ENCODE measurements at regions not wholly inside any gene's neighbourhood (a gene's known extent, or its start where the extent isn't known, plus 50 kb on each side); places are given as distances from the start of the nearest gene placed in this dataset.

DNA sequence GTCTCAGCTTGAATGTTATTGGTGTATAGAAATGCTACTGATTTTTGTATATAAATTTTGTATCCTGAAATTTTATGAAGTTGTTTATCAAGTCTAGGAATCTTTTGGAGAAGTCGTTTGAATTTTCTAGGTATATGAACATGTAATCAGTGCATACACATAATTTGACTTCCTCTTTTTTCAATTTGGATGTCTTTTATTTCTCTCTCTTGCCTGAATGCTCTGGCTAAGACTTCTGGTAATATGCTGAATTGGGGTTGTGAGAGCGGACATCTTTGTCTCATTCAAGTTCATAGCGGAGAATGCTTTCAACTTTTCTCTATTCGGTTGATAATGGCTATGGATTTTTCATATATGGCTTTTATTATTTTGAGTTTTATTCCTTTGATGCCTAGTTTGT is 100.9 kb upstream of the MCTP2 start:
- Histone ChIP-seq H3K27me3 (peaks cover 0 to 12% (median 0%) of the 10 kb centered on the region in 7 donors), H3K4me3 (no peak overlapping the region), H3K4me1 (peaks cover 0 to 3% (median 0%) of the 10 kb centered on the region in 9 donors), H3K36me3 (no peaks in the 10 kb centered on the region), H3K27ac (no peak overlapping the region), H3K9me3 (peaks cover 0 to 14% (median 0%) of the 10 kb centered on the region in 11 donors)
- WGBS, 2 donors: 75 to 92% methylated on average over 4 of the region's 4 CpGs
- no peak for ATAC-seq
- TF ChIP-seq, protein P1, sequence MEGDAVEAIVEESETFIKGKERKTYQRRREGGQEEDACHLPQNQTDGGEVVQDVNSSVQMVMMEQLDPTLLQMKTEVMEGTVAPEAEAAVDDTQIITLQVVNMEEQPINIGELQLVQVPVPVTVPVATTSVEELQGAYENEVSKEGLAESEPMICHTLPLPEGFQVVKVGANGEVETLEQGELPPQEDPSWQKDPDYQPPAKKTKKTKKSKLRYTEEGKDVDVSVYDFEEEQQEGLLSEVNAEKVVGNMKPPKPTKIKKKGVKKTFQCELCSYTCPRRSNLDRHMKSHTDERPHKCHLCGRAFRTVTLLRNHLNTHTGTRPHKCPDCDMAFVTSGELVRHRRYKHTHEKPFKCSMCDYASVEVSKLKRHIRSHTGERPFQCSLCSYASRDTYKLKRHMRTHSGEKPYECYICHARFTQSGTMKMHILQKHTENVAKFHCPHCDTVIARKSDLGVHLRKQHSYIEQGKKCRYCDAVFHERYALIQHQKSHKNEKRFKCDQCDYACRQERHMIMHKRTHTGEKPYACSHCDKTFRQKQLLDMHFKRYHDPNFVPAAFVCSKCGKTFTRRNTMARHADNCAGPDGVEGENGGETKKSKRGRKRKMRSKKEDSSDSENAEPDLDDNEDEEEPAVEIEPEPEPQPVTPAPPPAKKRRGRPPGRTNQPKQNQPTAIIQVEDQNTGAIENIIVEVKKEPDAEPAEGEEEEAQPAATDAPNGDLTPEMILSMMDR (IDR thresholded peaks at IDR 0.05): no peak
- intact Hi-C loops (cut with DNase I): loop anchor here in 1 of 10 donors (10.0 kb wide), 1 partner anchor 46 kb away; no protein-coding TSS in a partner anchor
- no peak for DNase-seq

DNA sequence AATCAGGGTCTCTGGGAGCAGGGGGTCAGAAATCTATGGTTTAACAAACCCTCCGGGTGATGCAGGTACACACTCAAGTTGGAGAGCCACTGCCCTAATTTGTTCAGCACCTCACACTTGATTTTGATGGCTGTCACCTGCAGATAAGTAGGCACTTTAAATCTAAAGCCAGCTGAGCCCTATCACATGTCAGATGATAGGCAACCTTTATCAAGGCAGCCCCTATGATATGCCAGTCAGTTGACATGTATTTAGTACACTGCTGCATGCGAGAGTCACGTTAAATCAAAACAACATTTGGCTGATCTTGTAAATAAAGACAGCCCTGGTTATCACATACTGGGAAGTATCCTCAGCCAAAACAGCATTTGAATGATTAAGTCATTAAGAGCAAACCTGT is 104.4 kb upstream of the MCTP2 start:
- Histone ChIP-seq H3K36me3 (no peaks in the 10 kb centered on the region), H3K27me3 (no peaks in the 10 kb centered on the region), H3K9me3 (peaks cover 0 to 4% (median 0%) of the 10 kb centered on the region in 11 donors), H3K4me1 (peaks cover 0 to 19% (median 0%) of the 10 kb centered on the region in 9 donors), H3K27ac (no peak overlapping the region), H3K4me3 (no peak overlapping the region)
- WGBS, 2 donors: 29 to 40% methylated on average over 3 of the region's 3 CpGs
- TF ChIP-seq, protein P1 (IDR thresholded peaks at IDR 0.05): no peak
- intact Hi-C loops (cut with DNase I): loop anchor here in 1 of 10 donors (10.0 kb wide), 1 partner anchor 1332 kb away; no protein-coding TSS in a partner anchor
- no peak for ATAC-seq
- no peak for DNase-seq

DNA sequence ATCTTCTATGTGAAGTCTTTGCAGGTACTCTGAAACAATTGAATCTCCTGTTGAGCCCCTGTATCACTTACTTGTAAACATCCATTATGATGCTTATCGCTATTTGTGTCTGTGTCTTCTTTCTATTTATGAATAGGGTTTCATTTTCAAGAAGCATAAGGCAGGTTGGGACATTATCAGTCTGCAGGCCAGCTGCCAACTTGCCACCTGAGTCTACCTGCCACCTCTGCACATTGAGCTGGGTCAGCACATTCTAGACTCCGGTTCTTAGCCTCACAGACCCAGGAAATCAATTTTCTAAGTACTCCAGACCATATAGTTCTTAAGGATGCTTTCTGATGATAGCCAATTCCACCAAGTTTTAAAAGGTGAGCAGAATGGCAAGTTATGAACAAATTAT is 105.7 kb upstream of the MCTP2 start:
- intact Hi-C loops (cut with DNase I): loop anchor here in 1 of 10 donors (10.0 kb wide), 1 partner anchor 1331 kb away; no protein-coding TSS in a partner anchor
- DNase-seq (no peak), ATAC-seq (no peak)
- H3K4me3 ChIP-seq: no peak overlapping the region
- WGBS, 2 donors: 90 to 91% methylated on average over 2 of the region's 2 CpGs
- no peaks in the 10 kb centered on the region for H3K27me3 ChIP-seq
- H3K27ac ChIP-seq: peak overlapping the region in 2 of 10 donors; percentile 24 to 42
- TF ChIP-seq, protein P1 (IDR thresholded peaks at IDR 0.05): no peak
- no peaks in the 10 kb centered on the region for H3K36me3 ChIP-seq
- no peaks in the 10 kb centered on the region for H3K9me3 ChIP-seq
- H3K4me1 ChIP-seq: peaks cover 0 to 19% (median 0%) of the 10 kb centered on the region in 9 donors

DNA sequence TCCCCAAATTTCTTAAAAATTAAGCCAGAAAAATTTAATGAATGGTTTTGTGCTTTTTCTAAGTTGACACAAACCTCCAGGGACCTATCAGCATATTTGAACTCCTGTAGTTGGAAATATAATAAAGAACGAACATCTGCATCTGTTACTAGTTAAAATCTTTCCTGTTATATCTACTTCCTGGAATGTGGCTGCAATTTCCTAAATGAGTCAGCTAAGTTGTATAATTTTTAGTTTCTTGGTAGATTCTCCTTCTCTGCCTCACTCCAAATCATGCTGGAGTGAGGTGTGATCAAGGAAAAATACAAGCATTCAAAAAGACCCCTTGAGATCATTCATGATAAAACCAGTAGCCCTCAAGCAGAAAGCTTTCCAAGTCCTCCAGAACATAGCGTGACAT is 106.2 kb upstream of the MCTP2 start:
- no peaks in the 10 kb centered on the region for H3K27me3 ChIP-seq
- 54 to 56% methylated on average over 2 of the region's 2 CpGs for WGBS, 2 donors
- ATAC-seq: peak in 4 of 8 donors; percentile 5 to 71 (median 22)
- no peak for DNase-seq
- H3K4me1 ChIP-seq: peaks cover 0 to 21% (median 0%) of the 10 kb centered on the region in 9 donors
- H3K27ac ChIP-seq: peak overlapping the region in 2 of 10 donors; percentile 24 to 42
- H3K4me3 ChIP-seq: no peak overlapping the region
- intact Hi-C loops (cut with DNase I): loop anchor here in 1 of 10 donors (10.0 kb wide), 1 partner anchor 1330 kb away; no protein-coding TSS in a partner anchor
- H3K9me3 ChIP-seq: no peaks in the 10 kb centered on the region
- TF ChIP-seq, protein P1 (IDR thresholded peaks at IDR 0.05): no peak
- no peaks in the 10 kb centered on the region for H3K36me3 ChIP-seq

All from heart right ventricle (tissue), 16 donors.